ENCODE measurements at regions not wholly inside any gene's neighbourhood (a gene's known extent, or its start where the extent isn't known, plus 50 kb on each side); places are given as distances from the start of the nearest gene placed in this dataset.

GRCh38 chr3:194195611-194196010 lies 59.7 kb downstream of the HES1 start:
- TF ChIP-seq RAD21 (IDR thresholded peaks at IDR 0.05; ENCODE audit: low read depth) (no peak), TEAD4 (IDR thresholded peaks at IDR 0.05) (no peak), FOXM1 (IDR thresholded peaks at IDR 0.05; ENCODE audit: borderline replicate concordance, low read depth) (no peak), ZBTB7A (IDR thresholded peaks at IDR 0.05; ENCODE audit: low read depth) (no peak), EP300 (IDR thresholded peaks at IDR 0.05; ENCODE audit: borderline replicate concordance) (no peak), YY1 (IDR thresholded peaks at IDR 0.05; ENCODE audit: low read depth) (no peak), REST (IDR thresholded peaks at IDR 0.05; ENCODE audit: low read depth) (no peak), NFIC (IDR thresholded peaks at IDR 0.05) (no peak), CEBPB (IDR thresholded peaks at IDR 0.05) (no peak), EGR1 (IDR thresholded peaks at IDR 0.05) (no peak), TCF12 (IDR thresholded peaks at IDR 0.05; ENCODE audit: low read depth) (no peak), TAF1 (IDR thresholded peaks at IDR 0.05; ENCODE audit: low read depth) (no peak)
